Loucy (cell line): ENCODE measurements at regions not wholly inside any gene's neighbourhood (a gene's known extent, or its start where the extent isn't known, plus 50 kb on each side); places are given as distances from the start of the nearest gene placed in this dataset.

Experiments used
- H2AFZ ChIP-seq: fragments of 200-600 bp; sonication (generic); 2 replicates; pipeline ENCODE4 v1.6.0; 2016; ENCODE audit warnings: antibody characterized with exemption, mild to moderate bottlenecking, low read length, moderate library complexity
- H3F3A ChIP-seq: fragments of 200-600 bp; 2 replicates; pipeline ENCODE4 v1.6.0; 2016; ENCODE audit warnings: antibody characterized with exemption, low read depth, mild to moderate bottlenecking
- H3K27me3 ChIP-seq: fragments of 200-600 bp; sonication (generic); 2 replicates; pipeline ENCODE4 v1.6.1; 2014; ENCODE audit warnings: low read length, mild to moderate bottlenecking; ENCODE audit not compliant: insufficient read depth, poor library complexity, severe bottlenecking
- H3K36me3 ChIP-seq: fragments of 200-600 bp; sonication (generic); 2 replicates; pipeline ENCODE4 v1.6.1; 2016; ENCODE audit warnings: low read length; ENCODE audit not compliant: insufficient read depth
- H3K4me1 ChIP-seq: fragments of 200-600 bp; sonication (generic); 2 replicates; pipeline ENCODE4 v1.5.1; 2014; ENCODE audit warnings: low read length, mild to moderate bottlenecking; ENCODE audit not compliant: insufficient read depth, poor library complexity, severe bottlenecking
- H3K4me2 ChIP-seq: fragments of 200-600 bp; sonication (generic); 2 replicates; pipeline ENCODE4 v1.6.0; 2014; ENCODE audit warnings: antibody characterized with exemption, low read length, low read depth, mild to moderate bottlenecking; ENCODE audit not compliant: poor library complexity, severe bottlenecking
- H3K4me3 ChIP-seq: fragments of 200-600 bp; sonication (generic); 2 replicates; pipeline ENCODE4 v1.5.1; 2014; ENCODE audit warnings: low read length, mild to moderate bottlenecking, mixed read lengths; ENCODE audit not compliant: poor library complexity, severe bottlenecking
- H3K79me2 ChIP-seq: fragments of 200-600 bp; sonication (generic); 2 replicates; pipeline ENCODE4 v1.6.1; 2014; ENCODE audit warnings: low read length; ENCODE audit not compliant: insufficient read depth
- H3K9ac ChIP-seq: fragments of 200-600 bp; sonication (generic); 2 replicates; pipeline ENCODE4 v1.6.0; 2014; ENCODE audit warnings: mild to moderate bottlenecking, low read depth, low read length, moderate library complexity; ENCODE audit not compliant: poor library complexity, severe bottlenecking
- H3K9me2 ChIP-seq: fragments of 200-600 bp; sonication (generic); replicated peaks from 2 replicates; pipeline ENCODE4 v1.6.1; 2016; ENCODE audit warnings: low read depth, low read length, mixed read lengths
- H3K9me3 ChIP-seq: fragments of 200-600 bp; sonication (generic); 2 replicates; pipeline ENCODE4 v1.6.1; 2014; ENCODE audit warnings: mild to moderate bottlenecking, antibody characterized with exemption, low read length, low read depth; ENCODE audit not compliant: insufficient read depth
- H4K20me1 ChIP-seq: fragments of 200-600 bp; sonication (generic); 2 replicates; pipeline ENCODE4 v1.6.0; 2014; ENCODE audit warnings: antibody characterized with exemption, low read length, mild to moderate bottlenecking; ENCODE audit not compliant: insufficient read depth, poor library complexity, severe bottlenecking
- EZH2phosphoT487 ChIP-seq: fragments of 200-600 bp; IDR thresholded peaks from 2 replicates; pipeline ENCODE4 v1.6.1; 2018; ENCODE audit warnings: antibody characterized with exemption, mild to moderate bottlenecking, moderate library complexity, borderline replicate concordance
- TF ChIP-seq, protein P1 (sequence below): fragments of 200-600 bp; sonication (generic); conservative IDR thresholded peaks from 2 replicates; pipeline ENCODE4 v1.5.1; 2014; ENCODE audit warnings: mild to moderate bottlenecking, antibody characterized with exemption, low read length

DNA sequence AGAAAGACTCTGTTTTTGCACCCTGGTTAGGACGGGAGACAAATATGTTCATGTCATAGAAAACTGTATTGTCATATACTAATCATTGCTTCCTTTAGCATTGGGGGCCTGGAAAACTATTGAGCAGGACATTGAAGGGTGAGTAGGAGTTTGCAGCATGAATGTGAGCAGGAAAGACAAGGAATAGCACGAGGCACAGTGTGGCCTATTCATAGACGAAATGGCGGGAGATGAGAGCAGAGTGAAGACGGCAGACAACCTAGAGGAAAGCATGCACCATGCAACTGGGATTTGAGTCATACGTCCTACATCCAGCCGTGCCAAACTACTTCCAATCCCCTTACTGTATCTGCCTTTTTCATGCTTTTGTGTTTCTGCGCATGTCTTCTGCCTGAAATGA lies 508.1 kb downstream of the NTRK3 start:
- Histone ChIP-seq H3F3A (no peaks in the 10 kb centered on the region), H3K27me3 (no peaks in the 10 kb centered on the region), H3K36me3 (no peaks in the 10 kb centered on the region), H3K9me2 (no peaks in the 10 kb centered on the region), H3K79me2 (no peaks in the 10 kb centered on the region), H3K4me1 (no peaks in the 10 kb centered on the region), H3K9me3 (no peaks in the 10 kb centered on the region), H3K9ac (no peak overlapping the region), H4K20me1 (no peaks in the 10 kb centered on the region), H3K4me2 (no peak overlapping the region), H3K4me3 (no peak overlapping the region), H2AFZ (no peak overlapping the region)
- no peak for TF ChIP-seq EZH2phosphoT487
- TF ChIP-seq, protein P1, sequence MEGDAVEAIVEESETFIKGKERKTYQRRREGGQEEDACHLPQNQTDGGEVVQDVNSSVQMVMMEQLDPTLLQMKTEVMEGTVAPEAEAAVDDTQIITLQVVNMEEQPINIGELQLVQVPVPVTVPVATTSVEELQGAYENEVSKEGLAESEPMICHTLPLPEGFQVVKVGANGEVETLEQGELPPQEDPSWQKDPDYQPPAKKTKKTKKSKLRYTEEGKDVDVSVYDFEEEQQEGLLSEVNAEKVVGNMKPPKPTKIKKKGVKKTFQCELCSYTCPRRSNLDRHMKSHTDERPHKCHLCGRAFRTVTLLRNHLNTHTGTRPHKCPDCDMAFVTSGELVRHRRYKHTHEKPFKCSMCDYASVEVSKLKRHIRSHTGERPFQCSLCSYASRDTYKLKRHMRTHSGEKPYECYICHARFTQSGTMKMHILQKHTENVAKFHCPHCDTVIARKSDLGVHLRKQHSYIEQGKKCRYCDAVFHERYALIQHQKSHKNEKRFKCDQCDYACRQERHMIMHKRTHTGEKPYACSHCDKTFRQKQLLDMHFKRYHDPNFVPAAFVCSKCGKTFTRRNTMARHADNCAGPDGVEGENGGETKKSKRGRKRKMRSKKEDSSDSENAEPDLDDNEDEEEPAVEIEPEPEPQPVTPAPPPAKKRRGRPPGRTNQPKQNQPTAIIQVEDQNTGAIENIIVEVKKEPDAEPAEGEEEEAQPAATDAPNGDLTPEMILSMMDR, result no peak

GRCh38 chr15:87747087-87747486 lies 509.5 kb downstream of the NTRK3 start:
- Histone ChIP-seq H3F3A (no peaks in the 10 kb centered on the region), H3K4me2 (no peak overlapping the region), H2AFZ (no peak overlapping the region), H4K20me1 (no peaks in the 10 kb centered on the region), H3K9me3 (no peaks in the 10 kb centered on the region), H3K36me3 (no peaks in the 10 kb centered on the region), H3K9me2 (no peaks in the 10 kb centered on the region), H3K4me3 (no peak overlapping the region), H3K4me1 (no peaks in the 10 kb centered on the region), H3K79me2 (no peaks in the 10 kb centered on the region), H3K9ac (no peak overlapping the region), H3K27me3 (no peaks in the 10 kb centered on the region)
- TF ChIP-seq EZH2phosphoT487, result no peak
- TF ChIP-seq, protein P1, result no peak

- no peak overlapping the region for H3K9ac ChIP-seq
- H3K9me3 ChIP-seq, result no peaks in the 10 kb centered on the region
- H2AFZ ChIP-seq, result no peak overlapping the region
- no peaks in the 10 kb centered on the region for H3K36me3 ChIP-seq
- no peaks in the 10 kb centered on the region for H4K20me1 ChIP-seq
- no peaks in the 10 kb centered on the region for H3K9me2 ChIP-seq
- H3K27me3 ChIP-seq, result no peaks in the 10 kb centered on the region
- no peaks in the 10 kb centered on the region for H3K79me2 ChIP-seq
- H3K4me3 ChIP-seq, result no peak overlapping the region
- H3K4me1 ChIP-seq, result no peaks in the 10 kb centered on the region
- H3K4me2 ChIP-seq, result no peak overlapping the region
- no peak for TF ChIP-seq EZH2phosphoT487
- TF ChIP-seq, protein P1, result no peak
- no peaks in the 10 kb centered on the region for H3F3A ChIP-seq
Measured at GRCh38 chr15:87746333-87746732, 510.2 kb downstream of the NTRK3 start.
